ENCODE measurements at regions not wholly inside any gene's neighbourhood (a gene's known extent, or its start where the extent isn't known, plus 50 kb on each side); places are given as distances from the start of the nearest gene placed in this dataset.

GRCh38 chr3:101931081-101931480, 81.8 kb downstream of the NFKBIZ start:
- DNase-seq (ENCODE audit: extremely low spot score): no peak
- CTCF ChIA-PET: no interaction called here

GRCh38 chr3:101932326-101933068, 83.2 kb downstream of the NFKBIZ start:
- no peak for TF ChIP-seq PKNOX1 (IDR thresholded peaks at IDR 0.05)
- ChIA-PET CTCF (interaction anchor here (0.7 kb wide), 2 partner anchors 102 to 231 kb away, joined by 3 read pairs; no protein-coding TSS in a partner anchor), POLR2A (interaction anchor here (0.5 kb wide), 1 partner anchor 735 kb away, joined by 3 read pairs; no protein-coding TSS in a partner anchor)
- DNase-seq (ENCODE audit: extremely low spot score): no peak

More at GRCh38 chr3:101931081-101931480, 81.8 kb downstream of the NFKBIZ start:
- TF ChIP-seq FOXK2 (IDR thresholded peaks at IDR 0.05) (no peak), FOXA1 (IDR thresholded peaks at IDR 0.05) (no peak), HDGF (IDR thresholded peaks at IDR 0.05; ENCODE audit: borderline replicate concordance) (no peak), PKNOX1 (IDR thresholded peaks at IDR 0.05) (no peak), LEF1 (IDR thresholded peaks at IDR 0.05; ENCODE audit: borderline replicate concordance) (no peak), ELF4 (IDR thresholded peaks at IDR 0.05) (no peak), ARNT (IDR thresholded peaks at IDR 0.05) (no peak), FOXM1 (IDR thresholded peaks at IDR 0.05; ENCODE audit: borderline replicate concordance) (no peak), ZNF384 (IDR thresholded peaks at IDR 0.05) (no peak), CTBP1 (IDR thresholded peaks at IDR 0.05; ENCODE audit: borderline replicate concordance) (no peak), SUZ12 (IDR thresholded peaks at IDR 0.05) (no peak), SP1 (IDR thresholded peaks at IDR 0.05) (no peak)
- POLR2A ChIA-PET: no interaction called here

- ChIA-PET POLR2A (interaction anchor here (0.9 kb wide), 1 partner anchor 34 kb away, joined by 3 read pairs; no protein-coding TSS in a partner anchor), CTCF (interaction anchor here (1.2 kb wide), 1 partner anchor 293 kb away, joined by 3 read pairs; no protein-coding TSS in a partner anchor)
- no peak for DNase-seq (ENCODE audit: extremely low spot score)
Observed at GRCh38 chr3:101936419-101937356, 87.4 kb downstream of the NFKBIZ start.

GRCh38 chr3:101938262-101938847, 89.0 kb downstream of the NFKBIZ start:
- DNase-seq (ENCODE audit: extremely low spot score): no peak

More at GRCh38 chr3:101936419-101937356, 87.4 kb downstream of the NFKBIZ start:
- no peak for TF ChIP-seq HDGF (IDR thresholded peaks at IDR 0.05; ENCODE audit: borderline replicate concordance)
- TF ChIP-seq ZNF384 (IDR thresholded peaks at IDR 0.05): 0 out of 2 replicates have a peak, but pooled peaks have one; percentile 46

GRCh38 chr3:101939361-101940049, 90.2 kb downstream of the NFKBIZ start:
- no peak for DNase-seq (ENCODE audit: extremely low spot score)
- no peak for TF ChIP-seq ARNT (IDR thresholded peaks at IDR 0.05)
- TF ChIP-seq FOXM1 (IDR thresholded peaks at IDR 0.05; ENCODE audit: borderline replicate concordance): no peak
- TF ChIP-seq LEF1 (IDR thresholded peaks at IDR 0.05; ENCODE audit: borderline replicate concordance): no peak
- no peak for TF ChIP-seq FOXK2 (IDR thresholded peaks at IDR 0.05)
- no peak for TF ChIP-seq FOXA1 (IDR thresholded peaks at IDR 0.05)
- no peak for TF ChIP-seq CTBP1 (IDR thresholded peaks at IDR 0.05; ENCODE audit: borderline replicate concordance)
- no peak for TF ChIP-seq HDGF (IDR thresholded peaks at IDR 0.05; ENCODE audit: borderline replicate concordance)
- TF ChIP-seq TARDBP (IDR thresholded peaks at IDR 0.05): no peak
- TF ChIP-seq ELF4 (IDR thresholded peaks at IDR 0.05): no peak
- TF ChIP-seq ZNF384 (IDR thresholded peaks at IDR 0.05): no peak
- TF ChIP-seq NFRKB (IDR thresholded peaks at IDR 0.05): no peak
- TF ChIP-seq L3MBTL2 (conservative IDR thresholded peaks at IDR 0.05): no peak
- TF ChIP-seq BHLHE40 (IDR thresholded peaks at IDR 0.05; ENCODE audit: borderline replicate concordance): no peak
- no peak for TF ChIP-seq SUZ12 (IDR thresholded peaks at IDR 0.05)
- TF ChIP-seq SP1 (IDR thresholded peaks at IDR 0.05): no peak
- TF ChIP-seq PKNOX1 (IDR thresholded peaks at IDR 0.05): no peak
- ChIA-PET CTCF (no interaction called here), POLR2A (interaction anchor here (0.7 to 1.1 kb wide), 2 partner anchors 72 to 90 kb away, joined by 3 to 5 read pairs; partner anchors contain the start of gene NFKBIZ)

More at GRCh38 chr3:101938262-101938847, 89.0 kb downstream of the NFKBIZ start:
- TF ChIP-seq BHLHE40 (IDR thresholded peaks at IDR 0.05; ENCODE audit: borderline replicate concordance): no peak
- TF ChIP-seq SUZ12 (IDR thresholded peaks at IDR 0.05): no peak
- no peak for TF ChIP-seq TARDBP (IDR thresholded peaks at IDR 0.05)
- TF ChIP-seq ELF4 (IDR thresholded peaks at IDR 0.05): no peak
- TF ChIP-seq SP1 (IDR thresholded peaks at IDR 0.05): no peak
- no peak for TF ChIP-seq FOXK2 (IDR thresholded peaks at IDR 0.05)
- no peak for TF ChIP-seq NFRKB (IDR thresholded peaks at IDR 0.05)
- TF ChIP-seq L3MBTL2 (conservative IDR thresholded peaks at IDR 0.05): no peak
- TF ChIP-seq ARNT (IDR thresholded peaks at IDR 0.05): no peak
- TF ChIP-seq CTBP1 (IDR thresholded peaks at IDR 0.05; ENCODE audit: borderline replicate concordance): no peak
- TF ChIP-seq FOXM1 (IDR thresholded peaks at IDR 0.05; ENCODE audit: borderline replicate concordance): no peak
- TF ChIP-seq FOXA1 (IDR thresholded peaks at IDR 0.05): no peak
- no peak for TF ChIP-seq ZNF384 (IDR thresholded peaks at IDR 0.05)
- no peak for TF ChIP-seq HDGF (IDR thresholded peaks at IDR 0.05; ENCODE audit: borderline replicate concordance)
- TF ChIP-seq LEF1 (IDR thresholded peaks at IDR 0.05; ENCODE audit: borderline replicate concordance): no peak
- no peak for TF ChIP-seq PKNOX1 (IDR thresholded peaks at IDR 0.05)
- CTCF ChIA-PET: no interaction called here
- POLR2A ChIA-PET: no interaction called here

Data from HEK293T (cell line).